SU-DHL-6 (cell line): ENCODE measurements at regions not wholly inside any gene's neighbourhood (a gene's known extent, or its start where the extent isn't known, plus 50 kb on each side); places are given as distances from the start of the nearest gene placed in this dataset.

Experiments used
- H2AFZ ChIP-seq: fragments of 200-600 bp; sonication (generic); 2 replicates; pipeline ENCODE4 v1.6.1; 2014; ENCODE audit warnings: low read depth, mild to moderate bottlenecking, moderate library complexity, mixed read lengths, antibody characterized with exemption, low read length; ENCODE audit not compliant: severe bottlenecking
- H3F3A ChIP-seq: fragments of 200-600 bp; shearing (Covaris generic); 2 replicates; pipeline ENCODE4 v1.6.0; 2016; ENCODE audit warnings: antibody characterized with exemption, mild to moderate bottlenecking; ENCODE audit not compliant: insufficient read depth
- H3K27ac ChIP-seq: fragments of 200-600 bp; sonication (generic); 2 replicates; pipeline ENCODE4 v1.5.1; 2016; ENCODE audit warnings: low read depth, mild to moderate bottlenecking, low read length, moderate library complexity, mixed read lengths
- H3K27me3 ChIP-seq: fragments of 200-600 bp; sonication (generic), shearing (Covaris generic); 2 replicates; pipeline ENCODE4 v1.6.0; 2014; ENCODE audit warnings: mild to moderate bottlenecking, low read length
- H3K36me3 ChIP-seq: fragments of 200-600 bp; sonication (generic); 2 replicates; pipeline ENCODE4 v1.6.1; 2014; ENCODE audit warnings: mild to moderate bottlenecking, low read length, mixed read lengths
- H3K4me2 ChIP-seq: fragments of 300-600, 200-600 bp; shearing (Covaris generic), sonication (generic); 2 replicates; pipeline ENCODE4 v1.6.0; 2014; ENCODE audit warnings: low read length, low read depth, mild to moderate bottlenecking; ENCODE audit not compliant: poor library complexity, severe bottlenecking
- H3K4me3 ChIP-seq: fragments of 200-600 bp; sonication (generic); 2 replicates; pipeline ENCODE4 v1.5.1; 2014; ENCODE audit warnings: antibody characterized with exemption, low read length, mild to moderate bottlenecking, mixed read lengths; ENCODE audit not compliant: insufficient read depth, poor library complexity, severe bottlenecking
- H3K79me2 ChIP-seq: fragments of 200-600 bp; sonication (generic); 2 replicates; pipeline ENCODE4 v1.6.1; 2014; ENCODE audit warnings: mild to moderate bottlenecking, low read length, moderate library complexity; ENCODE audit not compliant: insufficient read depth
- H3K9ac ChIP-seq: fragments of 200-600 bp; sonication (generic); 2 replicates; pipeline ENCODE4 v1.7.0; 2014; ENCODE audit warnings: mild to moderate bottlenecking, low read length
- H3K9me2 ChIP-seq: fragments of 200-600 bp; sonication (generic); replicated peaks from 2 replicates; pipeline ENCODE4 v1.6.1; 2014; ENCODE audit warnings: low read length; ENCODE audit not compliant: insufficient read depth
- H3K9me3 ChIP-seq: fragments of 200-600 bp; sonication (generic); 2 replicates; pipeline ENCODE4 v1.6.1; 2014; ENCODE audit warnings: low read length, mixed read lengths; ENCODE audit not compliant: insufficient read depth
- H4K20me1 ChIP-seq: fragments of 200-600 bp; sonication (generic); 2 replicates; pipeline ENCODE4 v1.6.1; 2014; ENCODE audit warnings: low read depth, mild to moderate bottlenecking, antibody characterized with exemption, low read length, moderate library complexity, mixed read lengths
- EZH2phosphoT487 ChIP-seq: fragments of 200-600 bp; sonication (generic), shearing (Covaris generic); conservative IDR thresholded peaks from 2 replicates; pipeline ENCODE4 v1.6.1; 2018; ENCODE audit warnings: mild to moderate bottlenecking, antibody characterized with exemption, low read length, moderate library complexity, mixed read lengths
- TF ChIP-seq, protein P1 (sequence below): fragments of 200-600 bp; sonication (generic); IDR thresholded peaks from one replicate; pipeline ENCODE4 v1.5.1; 2017; ENCODE audit warnings: antibody characterized with exemption, mild to moderate bottlenecking, low read length, moderate library complexity; ENCODE audit not compliant: insufficient read depth, poor library complexity, severe bottlenecking

DNA sequence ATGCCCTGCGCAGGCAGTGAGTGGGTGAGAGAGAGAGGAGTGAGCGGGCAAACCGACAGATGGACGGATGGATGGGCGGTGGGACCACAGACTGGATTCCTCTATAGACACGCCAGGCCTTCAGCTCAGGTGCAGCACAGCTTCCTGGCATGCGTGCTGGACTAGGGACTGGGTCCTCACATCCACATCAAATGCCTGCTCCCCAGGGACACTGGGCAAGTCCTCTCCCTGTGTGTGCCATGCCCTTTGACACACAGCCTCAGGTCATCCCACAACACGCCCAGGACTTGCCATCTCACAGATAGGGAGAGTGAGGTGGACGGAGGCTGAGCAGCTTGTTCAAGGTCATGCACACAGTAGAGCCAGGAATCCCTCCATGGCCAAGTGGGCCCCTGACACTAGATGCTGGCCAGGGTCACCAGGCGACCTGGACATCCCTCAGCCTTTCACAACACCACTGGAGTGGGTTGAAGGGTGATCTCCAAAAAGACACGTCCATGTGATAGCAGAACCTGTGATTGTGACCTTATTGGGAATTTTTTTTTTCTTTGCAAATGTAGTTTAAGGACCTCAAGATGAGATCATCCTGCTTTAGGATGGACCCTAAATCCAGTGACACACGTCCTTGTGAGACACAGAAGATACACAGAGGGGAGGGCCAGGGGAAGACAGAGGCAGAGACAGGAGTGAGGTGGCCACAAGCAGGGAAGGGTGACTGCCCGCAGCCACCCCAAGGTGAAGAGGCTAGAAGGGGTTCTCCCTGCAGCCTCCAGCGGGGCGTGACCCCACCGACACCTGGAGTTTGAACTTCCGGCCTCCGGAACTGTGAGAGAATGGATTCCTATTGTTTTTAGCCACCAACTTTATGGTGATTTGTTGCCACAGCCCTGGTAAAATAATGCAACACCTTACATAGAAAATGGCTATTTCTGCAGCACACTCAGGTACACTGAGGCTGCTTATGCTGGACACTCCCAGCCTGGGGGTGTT, 155.0 kb upstream of the CHST15 start:
- H3K27ac ChIP-seq, result no peak overlapping the region
- no peaks in the 10 kb centered on the region for H3K36me3 ChIP-seq
- H2AFZ ChIP-seq, result no peak overlapping the region
- no peaks in the 10 kb centered on the region for H3K9me2 ChIP-seq
- no peaks in the 10 kb centered on the region for H3K27me3 ChIP-seq
- no peaks in the 10 kb centered on the region for H3K9me3 ChIP-seq
- no peak overlapping the region for H3K4me2 ChIP-seq
- no peak overlapping the region for H3K4me3 ChIP-seq
- no peak for TF ChIP-seq EZH2phosphoT487
- TF ChIP-seq, protein P1, sequence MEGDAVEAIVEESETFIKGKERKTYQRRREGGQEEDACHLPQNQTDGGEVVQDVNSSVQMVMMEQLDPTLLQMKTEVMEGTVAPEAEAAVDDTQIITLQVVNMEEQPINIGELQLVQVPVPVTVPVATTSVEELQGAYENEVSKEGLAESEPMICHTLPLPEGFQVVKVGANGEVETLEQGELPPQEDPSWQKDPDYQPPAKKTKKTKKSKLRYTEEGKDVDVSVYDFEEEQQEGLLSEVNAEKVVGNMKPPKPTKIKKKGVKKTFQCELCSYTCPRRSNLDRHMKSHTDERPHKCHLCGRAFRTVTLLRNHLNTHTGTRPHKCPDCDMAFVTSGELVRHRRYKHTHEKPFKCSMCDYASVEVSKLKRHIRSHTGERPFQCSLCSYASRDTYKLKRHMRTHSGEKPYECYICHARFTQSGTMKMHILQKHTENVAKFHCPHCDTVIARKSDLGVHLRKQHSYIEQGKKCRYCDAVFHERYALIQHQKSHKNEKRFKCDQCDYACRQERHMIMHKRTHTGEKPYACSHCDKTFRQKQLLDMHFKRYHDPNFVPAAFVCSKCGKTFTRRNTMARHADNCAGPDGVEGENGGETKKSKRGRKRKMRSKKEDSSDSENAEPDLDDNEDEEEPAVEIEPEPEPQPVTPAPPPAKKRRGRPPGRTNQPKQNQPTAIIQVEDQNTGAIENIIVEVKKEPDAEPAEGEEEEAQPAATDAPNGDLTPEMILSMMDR, result no peak
- H4K20me1 ChIP-seq, result no peaks in the 10 kb centered on the region
- H3K79me2 ChIP-seq, result no peaks in the 10 kb centered on the region
- H3K9ac ChIP-seq, result no peak overlapping the region
- no peaks in the 10 kb centered on the region for H3F3A ChIP-seq

DNA sequence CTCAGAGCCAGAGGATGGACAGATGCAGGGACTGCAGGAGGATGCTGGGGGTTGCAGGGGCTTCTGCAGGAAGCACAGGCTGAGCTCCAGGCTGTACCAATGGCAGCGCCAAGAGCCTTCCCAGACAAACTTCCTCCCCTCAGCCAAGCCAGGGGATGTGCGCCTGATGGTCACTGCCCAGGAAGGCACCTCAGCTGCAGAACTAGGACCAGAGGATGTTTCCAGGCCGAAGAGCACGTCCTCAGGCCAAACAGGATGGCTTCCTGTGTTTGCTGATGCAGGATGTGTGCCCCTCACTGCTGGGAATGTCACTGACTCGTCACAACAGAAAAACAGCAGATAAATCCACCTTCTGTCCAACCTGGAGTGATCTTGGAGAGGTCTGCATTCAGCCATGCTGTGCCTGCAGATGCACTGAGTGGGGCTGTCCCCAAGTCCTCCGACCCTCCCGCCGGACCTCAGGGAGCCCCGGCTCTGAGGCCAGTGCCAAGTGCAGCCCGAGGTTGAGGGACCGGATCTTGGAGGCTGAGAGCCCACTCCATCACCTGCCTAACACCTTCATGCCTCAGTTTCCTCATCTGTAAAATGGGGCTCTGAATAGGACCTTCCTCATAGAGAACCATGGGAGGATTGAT, 152.5 kb upstream of the CHST15 start:
- TF ChIP-seq EZH2phosphoT487, result no peak
- TF ChIP-seq, protein P1, result no peak
- H3K27me3 ChIP-seq, result no peaks in the 10 kb centered on the region
- no peak overlapping the region for H2AFZ ChIP-seq
- H3K9me3 ChIP-seq, result no peaks in the 10 kb centered on the region
- no peaks in the 10 kb centered on the region for H3K9me2 ChIP-seq
- no peaks in the 10 kb centered on the region for H4K20me1 ChIP-seq
- H3K79me2 ChIP-seq, result no peaks in the 10 kb centered on the region
- no peak overlapping the region for H3K4me2 ChIP-seq
- H3K36me3 ChIP-seq, result no peaks in the 10 kb centered on the region
- no peak overlapping the region for H3K9ac ChIP-seq
- no peak overlapping the region for H3K4me3 ChIP-seq
- no peak overlapping the region for H3K27ac ChIP-seq
- H3F3A ChIP-seq, result no peaks in the 10 kb centered on the region

DNA sequence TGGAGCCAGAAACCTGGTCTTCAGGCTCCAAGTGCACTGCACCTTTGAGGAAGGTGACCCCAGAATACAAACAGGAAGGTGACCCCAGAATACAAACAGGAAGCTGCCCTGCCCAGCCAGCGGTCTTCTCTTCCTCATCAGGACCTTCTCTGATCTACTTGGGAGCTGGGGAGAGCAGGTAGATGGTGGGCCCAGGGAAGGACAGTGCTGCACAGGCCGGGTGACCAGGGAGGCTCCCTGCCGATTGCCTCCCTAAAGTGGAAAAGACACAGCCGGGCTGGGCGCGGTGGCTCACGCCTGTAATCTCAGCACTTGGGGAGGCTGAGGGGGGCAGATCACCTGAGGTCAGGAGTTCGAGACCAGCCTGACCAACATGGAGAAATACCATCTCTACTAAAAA, 151.8 kb upstream of the CHST15 start:
- Histone ChIP-seq H3K36me3 (no peaks in the 10 kb centered on the region), H3K9ac (no peak overlapping the region), H3K4me3 (no peak overlapping the region), H3K27ac (no peak overlapping the region), H2AFZ (no peak overlapping the region), H3K9me3 (no peaks in the 10 kb centered on the region), H3K79me2 (no peaks in the 10 kb centered on the region), H4K20me1 (no peaks in the 10 kb centered on the region), H3F3A (no peaks in the 10 kb centered on the region), H3K9me2 (no peaks in the 10 kb centered on the region), H3K27me3 (no peaks in the 10 kb centered on the region), H3K4me2 (no peak overlapping the region)
- TF ChIP-seq, protein P1, result no peak
- TF ChIP-seq EZH2phosphoT487, result no peak
